Endodermal cell (in vitro differentiated cells): ENCODE measurements at regions not wholly inside any gene's neighbourhood (a gene's known extent, or its start where the extent isn't known, plus 50 kb on each side); places are given as distances from the start of the nearest gene placed in this dataset.

ENCODE experiments used
- DNase-seq: peaks from one replicate; pipeline ENCODE4 v3.0.0-alpha.2; 2017
- H3K27ac ChIP-seq: 2 replicates; pipeline ENCODE4 v1.5.1; 2013; ENCODE audit warnings: mild to moderate bottlenecking, low read depth, low read length, moderate library complexity
- H3K27me3 ChIP-seq: 2 replicates; pipeline ENCODE4 v1.6.1; 2013; ENCODE audit warnings: mild to moderate bottlenecking, low read length, moderate library complexity; ENCODE audit not compliant: insufficient read depth, control insufficient read depth, poor library complexity, severe bottlenecking
- H3K36me3 ChIP-seq: 2 replicates; pipeline ENCODE4 v1.7.0; 2013; ENCODE audit warnings: mild to moderate bottlenecking, low read length, moderate library complexity; ENCODE audit not compliant: control insufficient read depth, insufficient read depth
- H3K4me1 ChIP-seq: one replicate; pipeline ENCODE4 v1.7.0; 2013; ENCODE audit warnings: low read length; ENCODE audit not compliant: control insufficient read depth, insufficient read depth
- H3K4me3 ChIP-seq: 2 replicates; pipeline ENCODE4 v1.5.1; 2013; ENCODE audit warnings: mild to moderate bottlenecking, low read length, moderate library complexity
- H3K9ac ChIP-seq: 2 replicates; pipeline ENCODE4 v1.6.1; 2013; ENCODE audit warnings: mild to moderate bottlenecking, low read length, moderate library complexity; ENCODE audit not compliant: poor library complexity, severe bottlenecking; ENCODE audit errors: extremely low read depth
- H3K9me3 ChIP-seq: 2 replicates; pipeline ENCODE4 v1.6.1; 2013; ENCODE audit warnings: mild to moderate bottlenecking, low read length, moderate library complexity; ENCODE audit not compliant: control insufficient read depth
- H3K27ac Mint-ChIP-seq: 2 replicates; pipeline ENCODE4 v1.8.0; 2020; ENCODE audit warnings: mixed read lengths
- H3K27me3 Mint-ChIP-seq: 2 replicates; pipeline ENCODE4 v1.8.0; 2021; ENCODE audit warnings: mild to moderate bottlenecking, mixed read lengths; ENCODE audit not compliant: insufficient read depth
- H3K36me3 Mint-ChIP-seq: 2 replicates; pipeline ENCODE4 v1.8.0; 2020; ENCODE audit warnings: low read depth, mixed read lengths
- H3K4me1 Mint-ChIP-seq: 2 replicates; pipeline ENCODE4 v1.8.0; 2020; ENCODE audit warnings: mixed read lengths
- H3K4me3 Mint-ChIP-seq: 2 replicates; pipeline ENCODE4 v1.8.0; 2020; ENCODE audit warnings: mild to moderate bottlenecking, moderate library complexity, mixed read lengths
- H3K9me3 Mint-ChIP-seq: 2 replicates; pipeline ENCODE4 v1.8.0; 2020; ENCODE audit warnings: mild to moderate bottlenecking, mixed read lengths
- CTCF ChIP-seq: fragments of 200-600 bp; sonication (generic); conservative IDR thresholded peaks from 2 replicates; pipeline ENCODE4 v1.5.0; 2021; ENCODE audit warnings: antibody characterized with exemption, mild to moderate bottlenecking
- WGBS, 2 experiments: methylation state at CpG; one replicate each; pipeline versions ENCODE4 v1.1.5 to v1.1.7; 2013; ENCODE audit warnings: missing lambda C conversion rate in 2 of 2, mixed read lengths in 1 of 2; ENCODE audit not compliant: insufficient coverage in 1 of 2, insufficient read length in 1 of 2; 5-methylcytosine and 5-hydroxymethylcytosine counted together

- Mint-ChIP-seq H3K4me1 (peaks cover 8% of the 10 kb centered on the region), H3K27ac (no peak overlapping the region), H3K36me3 (no peaks in the 10 kb centered on the region), H3K4me3 (no peak overlapping the region), H3K9me3 (peaks cover 3% of the 10 kb centered on the region), H3K27me3 (no peaks in the 10 kb centered on the region)
- H3K9me3 ChIP-seq, result peaks cover 8% of the 10 kb centered on the region
- no peaks in the 10 kb centered on the region for H3K36me3 ChIP-seq
- H3K27me3 ChIP-seq, result no peaks in the 10 kb centered on the region
- no peaks in the 10 kb centered on the region for H3K4me1 ChIP-seq
- no peak overlapping the region for H3K27ac ChIP-seq
- 94 to 100% methylated on average over 1 to 2 of the region's 2 CpGs for WGBS, 2 experiments
- no peak overlapping the region for H3K4me3 ChIP-seq
- no peak for DNase-seq
- H3K9ac ChIP-seq, result no peak overlapping the region
- no peak for TF ChIP-seq CTCF
These were observed 246.5 kb upstream of the CDIN1 start for GRCh38 chr15:36332896-36333295.

GRCh38 chr15:36334059-36334458, 245.4 kb upstream of the CDIN1 start:
- H3K36me3 Mint-ChIP-seq, result no peaks in the 10 kb centered on the region
- no peak overlapping the region for H3K4me3 Mint-ChIP-seq
- WGBS, 2 experiments, result 71 to 90% methylated on average over 3 of the region's 3 CpGs
- no peak overlapping the region for H3K27ac Mint-ChIP-seq
- H3K9me3 Mint-ChIP-seq, result peaks cover 3% of the 10 kb centered on the region
- DNase-seq, result no peak
- Histone ChIP-seq H3K27ac (peak overlapping the region; percentile 29), H3K9me3 (peaks cover under 1% of the 10 kb centered on the region), H3K4me3 (no peak overlapping the region), H3K27me3 (no peaks in the 10 kb centered on the region), H3K9ac (no peak overlapping the region), H3K4me1 (no peaks in the 10 kb centered on the region), H3K36me3 (no peaks in the 10 kb centered on the region)
- no peak for TF ChIP-seq CTCF
- H3K27me3 Mint-ChIP-seq, result no peaks in the 10 kb centered on the region
- H3K4me1 Mint-ChIP-seq, result peaks cover 8% of the 10 kb centered on the region

- no peaks in the 10 kb centered on the region for H3K9me3 ChIP-seq
- DNase-seq, result no peak
- H3K36me3 ChIP-seq, result no peaks in the 10 kb centered on the region
- H3K4me3 Mint-ChIP-seq, result no peak overlapping the region
- no peaks in the 10 kb centered on the region for H3K27me3 ChIP-seq
- H3K27ac ChIP-seq, result no peak overlapping the region
- H3K4me1 ChIP-seq, result no peaks in the 10 kb centered on the region
- no peak for TF ChIP-seq CTCF
- H3K9me3 Mint-ChIP-seq, result peaks cover 3% of the 10 kb centered on the region
- H3K27ac Mint-ChIP-seq, result no peak overlapping the region
- peaks cover 7% of the 10 kb centered on the region for H3K4me1 Mint-ChIP-seq
- H3K36me3 Mint-ChIP-seq, result no peaks in the 10 kb centered on the region
- H3K4me3 ChIP-seq, result no peak overlapping the region
- H3K9ac ChIP-seq, result no peak overlapping the region
- WGBS, 2 experiments, result 88 to 91% methylated on average over 1 to 2 of the region's 2 CpGs
- H3K27me3 Mint-ChIP-seq, result no peaks in the 10 kb centered on the region
These were observed 244.2 kb upstream of the CDIN1 start for GRCh38 chr15:36335224-36335623.
